ENCODE measurements at regions not wholly inside any gene's neighbourhood (a gene's known extent, or its start where the extent isn't known, plus 50 kb on each side); places are given as distances from the start of the nearest gene placed in this dataset.

- Histone ChIP-seq H3K27me3 (ENCODE audit: control insufficient read depth, insufficient read depth, low read length) (no peaks in the 10 kb centered on the region), H3K9me3 (ENCODE audit: control insufficient read depth, insufficient read depth, low read length) (no peaks in the 10 kb centered on the region), H3K4me3 (ENCODE audit: low read depth, low read length) (no peak overlapping the region), H3K4me1 (ENCODE audit: control insufficient read depth, insufficient read depth, low read length) (no peaks in the 10 kb centered on the region), H3K36me3 (ENCODE audit: control insufficient read depth, insufficient read depth, low read length) (no peaks in the 10 kb centered on the region), H3K9ac (ENCODE audit: low read depth, low read length) (no peak overlapping the region)
Observed at GRCh38 chr13:90014038-90014437, 1333.4 kb upstream of the MIR17HG start.

DNA sequence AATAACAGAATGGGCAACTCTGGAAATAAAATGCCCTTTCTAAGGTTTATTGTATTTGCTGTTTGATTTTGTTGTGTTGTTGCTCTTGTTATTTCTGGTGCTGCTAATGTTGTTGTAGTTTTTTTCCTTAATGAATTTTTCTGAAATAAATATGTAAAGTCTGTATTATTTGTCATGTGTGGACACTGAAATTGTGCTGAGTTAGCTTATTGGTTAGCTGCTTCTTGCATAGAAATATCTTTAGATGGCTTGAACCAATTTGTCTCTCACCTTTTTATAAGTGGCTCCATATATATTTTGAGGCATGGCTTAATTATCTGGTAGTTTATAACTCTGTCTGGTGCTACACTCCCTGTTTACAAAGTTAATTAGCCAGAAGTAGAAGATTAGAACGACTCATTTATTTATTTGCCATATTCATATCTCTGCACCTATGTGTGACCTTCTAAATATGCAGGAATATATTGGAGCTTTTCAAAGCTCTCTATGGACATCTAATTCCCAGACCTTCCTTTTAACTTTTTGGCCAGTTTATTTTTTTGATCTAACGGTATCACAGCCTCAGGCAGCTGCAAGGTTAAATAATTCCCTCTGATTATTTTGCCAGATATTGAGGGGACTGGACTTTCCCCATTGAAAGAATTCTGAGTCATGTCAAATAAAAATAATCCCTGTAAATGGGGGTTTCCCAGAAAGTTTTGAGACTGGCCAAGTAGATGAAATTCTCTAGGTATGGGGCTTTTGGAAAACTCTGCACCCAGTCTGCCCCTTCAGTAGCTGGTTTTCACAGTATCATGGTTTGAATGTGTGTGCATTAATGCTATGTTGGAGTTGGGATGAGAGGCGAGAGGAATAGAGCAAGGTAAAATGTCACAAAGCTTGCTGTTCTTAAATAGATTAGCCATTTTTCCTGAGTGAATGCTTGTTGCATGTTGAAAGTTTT, 1331.7 kb upstream of the MIR17HG start:
- H3K4me1 ChIP-seq (ENCODE audit: control insufficient read depth, insufficient read depth, low read length), result no peaks in the 10 kb centered on the region
- H3K9ac ChIP-seq (ENCODE audit: low read depth, low read length), result no peak overlapping the region
- no peak overlapping the region for H3K4me3 ChIP-seq (ENCODE audit: low read depth, low read length)
- H3K36me3 ChIP-seq (ENCODE audit: control insufficient read depth, insufficient read depth, low read length), result no peaks in the 10 kb centered on the region
- no peaks in the 10 kb centered on the region for H3K27me3 ChIP-seq (ENCODE audit: control insufficient read depth, insufficient read depth, low read length)
- H3K9me3 ChIP-seq (ENCODE audit: control insufficient read depth, insufficient read depth, low read length), result no peaks in the 10 kb centered on the region

GRCh38 chr13:90016688-90017087, 1330.8 kb upstream of the MIR17HG start:
- no peak overlapping the region for H3K9ac ChIP-seq (ENCODE audit: low read depth, low read length)
- no peaks in the 10 kb centered on the region for H3K4me1 ChIP-seq (ENCODE audit: control insufficient read depth, insufficient read depth, low read length)
- no peak overlapping the region for H3K4me3 ChIP-seq (ENCODE audit: low read depth, low read length)
- H3K36me3 ChIP-seq (ENCODE audit: control insufficient read depth, insufficient read depth, low read length), result no peaks in the 10 kb centered on the region
- H3K27me3 ChIP-seq (ENCODE audit: control insufficient read depth, insufficient read depth, low read length), result no peaks in the 10 kb centered on the region
- H3K9me3 ChIP-seq (ENCODE audit: control insufficient read depth, insufficient read depth, low read length), result no peaks in the 10 kb centered on the region

- no peaks in the 10 kb centered on the region for H3K27me3 ChIP-seq (ENCODE audit: control insufficient read depth, insufficient read depth, low read length)
- no peak overlapping the region for H3K4me3 ChIP-seq (ENCODE audit: low read depth, low read length)
- H3K36me3 ChIP-seq (ENCODE audit: control insufficient read depth, insufficient read depth, low read length), result no peaks in the 10 kb centered on the region
- no peaks in the 10 kb centered on the region for H3K4me1 ChIP-seq (ENCODE audit: control insufficient read depth, insufficient read depth, low read length)
- no peaks in the 10 kb centered on the region for H3K9me3 ChIP-seq (ENCODE audit: control insufficient read depth, insufficient read depth, low read length)
- no peak overlapping the region for H3K9ac ChIP-seq (ENCODE audit: low read depth, low read length)
Observed at GRCh38 chr13:90020536-90021070, 1326.9 kb upstream of the MIR17HG start.

GRCh38 chr13:90027409-90027808, 1320.1 kb upstream of the MIR17HG start:
- Histone ChIP-seq H3K4me3 (ENCODE audit: low read depth, low read length) (no peak overlapping the region), H3K4me1 (ENCODE audit: control insufficient read depth, insufficient read depth, low read length) (no peaks in the 10 kb centered on the region), H3K9me3 (ENCODE audit: control insufficient read depth, insufficient read depth, low read length) (peaks cover 4% of the 10 kb centered on the region), H3K9ac (ENCODE audit: low read depth, low read length) (no peak overlapping the region), H3K27me3 (ENCODE audit: control insufficient read depth, insufficient read depth, low read length) (no peaks in the 10 kb centered on the region), H3K36me3 (ENCODE audit: control insufficient read depth, insufficient read depth, low read length) (no peaks in the 10 kb centered on the region)

DNA sequence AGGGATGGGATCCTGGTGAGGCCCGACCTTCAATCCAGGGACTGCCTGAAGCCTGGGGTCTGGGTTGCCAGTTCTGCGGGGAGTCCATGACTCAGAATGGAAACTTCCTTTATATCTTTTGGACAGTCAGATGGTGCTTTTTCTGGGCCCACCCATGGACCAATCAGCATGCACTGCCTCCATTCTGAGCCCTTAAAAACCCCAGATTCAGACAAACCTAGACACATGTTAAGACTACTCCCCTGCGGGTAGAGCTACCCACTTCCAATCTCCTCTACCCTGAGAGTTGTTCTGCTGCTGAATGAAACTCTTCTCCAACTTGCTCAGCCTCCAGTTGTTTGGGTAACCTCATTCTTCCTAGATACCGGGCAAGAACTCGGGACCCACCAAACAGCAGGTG, 1315.2 kb upstream of the MIR17HG start:
- no peaks in the 10 kb centered on the region for H3K4me1 ChIP-seq (ENCODE audit: control insufficient read depth, insufficient read depth, low read length)
- no peak overlapping the region for H3K9ac ChIP-seq (ENCODE audit: low read depth, low read length)
- H3K27me3 ChIP-seq (ENCODE audit: control insufficient read depth, insufficient read depth, low read length), result no peaks in the 10 kb centered on the region

GRCh38 chr13:90032841-90033493, 1314.5 kb upstream of the MIR17HG start:
- Histone ChIP-seq H3K27me3 (ENCODE audit: control insufficient read depth, insufficient read depth, low read length) (no peaks in the 10 kb centered on the region), H3K36me3 (ENCODE audit: control insufficient read depth, insufficient read depth, low read length) (no peaks in the 10 kb centered on the region), H3K9ac (ENCODE audit: low read depth, low read length) (no peak overlapping the region), H3K9me3 (ENCODE audit: control insufficient read depth, insufficient read depth, low read length) (no peaks in the 10 kb centered on the region), H3K4me3 (ENCODE audit: low read depth, low read length) (no peak overlapping the region), H3K4me1 (ENCODE audit: control insufficient read depth, insufficient read depth, low read length) (no peaks in the 10 kb centered on the region)

More for the DNA sequence above, 1315.2 kb upstream of the MIR17HG start:
- no peak overlapping the region for H3K4me3 ChIP-seq (ENCODE audit: low read depth, low read length)
- H3K9me3 ChIP-seq (ENCODE audit: control insufficient read depth, insufficient read depth, low read length), result peaks cover 4% of the 10 kb centered on the region
- no peaks in the 10 kb centered on the region for H3K36me3 ChIP-seq (ENCODE audit: control insufficient read depth, insufficient read depth, low read length)

GRCh38 chr13:90039516-90039915, 1308.0 kb upstream of the MIR17HG start:
- Histone ChIP-seq H3K36me3 (ENCODE audit: control insufficient read depth, insufficient read depth, low read length) (no peaks in the 10 kb centered on the region), H3K9me3 (ENCODE audit: control insufficient read depth, insufficient read depth, low read length) (no peaks in the 10 kb centered on the region), H3K27me3 (ENCODE audit: control insufficient read depth, insufficient read depth, low read length) (no peaks in the 10 kb centered on the region), H3K4me3 (ENCODE audit: low read depth, low read length) (no peak overlapping the region), H3K9ac (ENCODE audit: low read depth, low read length) (no peak overlapping the region), H3K4me1 (ENCODE audit: control insufficient read depth, insufficient read depth, low read length) (no peaks in the 10 kb centered on the region)

DNA sequence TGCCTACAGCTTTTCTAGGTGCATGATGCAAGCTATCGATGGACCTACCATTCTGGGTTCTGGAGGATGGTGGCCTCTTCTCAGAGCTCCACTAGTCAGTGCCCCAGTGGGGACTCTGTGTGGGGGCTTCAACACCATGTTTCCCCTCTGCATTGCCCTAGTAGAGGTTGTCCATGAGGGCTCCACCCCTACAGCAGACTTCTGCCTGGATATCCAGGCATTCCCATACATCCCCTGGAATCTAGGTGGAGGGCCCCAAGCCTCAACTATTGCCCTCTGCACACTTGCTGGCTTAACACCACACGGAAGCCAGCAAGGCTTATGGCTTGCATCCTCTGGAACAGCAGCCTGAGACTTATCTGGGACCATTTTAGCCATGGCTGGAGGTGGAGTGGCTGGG, 1299.9 kb upstream of the MIR17HG start:
- peaks cover 5% of the 10 kb centered on the region for H3K9me3 ChIP-seq (ENCODE audit: control insufficient read depth, insufficient read depth, low read length)
- H3K4me3 ChIP-seq (ENCODE audit: low read depth, low read length), result no peak overlapping the region
- H3K27me3 ChIP-seq (ENCODE audit: control insufficient read depth, insufficient read depth, low read length), result no peaks in the 10 kb centered on the region

DNA sequence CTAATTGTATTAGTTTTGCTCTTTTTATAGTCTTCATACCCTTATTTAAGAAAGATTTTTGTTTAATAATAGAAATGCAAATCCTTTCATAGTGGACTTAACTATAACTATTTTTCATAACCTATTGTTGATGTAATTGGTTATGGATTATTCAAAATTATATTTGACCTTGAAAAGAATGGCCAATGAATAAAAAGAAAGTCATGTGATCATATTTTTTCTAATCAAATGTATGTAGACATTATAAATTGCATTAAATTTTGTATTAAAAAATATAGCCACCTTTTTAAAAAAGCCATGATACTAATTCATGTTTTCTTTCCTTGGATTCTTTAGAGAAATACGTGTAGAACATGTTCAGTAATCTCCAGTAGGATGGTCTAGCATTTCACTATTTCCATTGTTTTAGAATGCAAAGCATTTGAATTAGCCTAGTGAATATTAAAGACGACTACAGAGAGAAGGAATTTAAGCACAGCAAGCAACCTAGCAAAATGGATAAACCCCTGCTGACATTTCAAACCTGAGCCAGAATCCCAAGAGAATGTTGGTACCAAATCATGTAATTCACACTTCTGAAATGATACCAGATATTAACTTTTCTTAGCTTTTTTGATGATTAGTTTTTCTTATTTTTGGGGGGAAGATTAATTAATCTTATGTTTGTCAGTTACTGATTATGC, 1297.4 kb upstream of the MIR17HG start:
- Histone ChIP-seq H3K4me1 (ENCODE audit: control insufficient read depth, insufficient read depth, low read length) (peaks cover 3% of the 10 kb centered on the region), H3K36me3 (ENCODE audit: control insufficient read depth, insufficient read depth, low read length) (no peaks in the 10 kb centered on the region), H3K4me3 (ENCODE audit: low read depth, low read length) (no peak overlapping the region), H3K27me3 (ENCODE audit: control insufficient read depth, insufficient read depth, low read length) (no peaks in the 10 kb centered on the region), H3K9ac (ENCODE audit: low read depth, low read length) (no peak overlapping the region), H3K9me3 (ENCODE audit: control insufficient read depth, insufficient read depth, low read length) (peaks cover 5% of the 10 kb centered on the region)

More for the DNA sequence above, 1299.9 kb upstream of the MIR17HG start:
- H3K9ac ChIP-seq (ENCODE audit: low read depth, low read length), result no peak overlapping the region
- H3K4me1 ChIP-seq (ENCODE audit: control insufficient read depth, insufficient read depth, low read length), result peaks cover 3% of the 10 kb centered on the region
- no peaks in the 10 kb centered on the region for H3K36me3 ChIP-seq (ENCODE audit: control insufficient read depth, insufficient read depth, low read length)

DNA sequence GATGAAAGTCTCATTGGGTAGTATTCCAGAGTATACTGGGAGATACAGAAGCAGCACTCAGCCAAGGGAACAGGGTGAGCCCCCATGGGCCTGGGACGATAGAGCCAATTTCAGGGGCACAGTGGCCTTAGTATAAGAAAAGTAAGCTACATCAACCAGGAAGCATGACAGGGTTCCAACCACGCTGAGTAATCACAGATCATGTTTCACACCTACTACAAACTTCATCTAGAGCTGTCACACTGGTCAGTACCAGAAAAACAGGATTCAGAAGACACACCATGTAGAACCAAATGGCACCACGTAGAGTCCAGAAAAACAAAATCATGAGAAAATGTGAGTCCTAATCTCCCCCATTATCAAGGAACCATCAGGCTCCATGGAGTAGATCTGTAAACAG, 1292.4 kb upstream of the MIR17HG start:
- Histone ChIP-seq H3K9ac (ENCODE audit: low read depth, low read length) (no peak overlapping the region), H3K27me3 (ENCODE audit: control insufficient read depth, insufficient read depth, low read length) (no peaks in the 10 kb centered on the region), H3K9me3 (ENCODE audit: control insufficient read depth, insufficient read depth, low read length) (no peaks in the 10 kb centered on the region), H3K4me1 (ENCODE audit: control insufficient read depth, insufficient read depth, low read length) (peaks cover 3% of the 10 kb centered on the region), H3K36me3 (ENCODE audit: control insufficient read depth, insufficient read depth, low read length) (no peaks in the 10 kb centered on the region), H3K4me3 (ENCODE audit: low read depth, low read length) (no peak overlapping the region)
